GM18951 (cell line): ENCODE measurements at regions not wholly inside any gene's neighbourhood (a gene's known extent, or its start where the extent isn't known, plus 50 kb on each side); places are given as distances from the start of the nearest gene placed in this dataset.

Experiments
- POLR2A ChIP-seq: IDR thresholded peaks from 4 replicates; pipeline ENCODE4 v1.6.1; 2011; ENCODE audit warnings: mild to moderate bottlenecking; ENCODE audit not compliant: insufficient read length, insufficient read depth; ENCODE audit errors: extremely low read depth
- in situ Hi-C: fragments of 300-500 bp; cut with MboI; formaldehyde crosslinking; loops from one replicate; pipeline ENCODE4 v1.12.0; 2022; ENCODE audit warnings: low sequenced_read_pairs, mixed read lengths, inconsistent platforms; ENCODE audit not compliant: unreplicated experiment

DNA sequence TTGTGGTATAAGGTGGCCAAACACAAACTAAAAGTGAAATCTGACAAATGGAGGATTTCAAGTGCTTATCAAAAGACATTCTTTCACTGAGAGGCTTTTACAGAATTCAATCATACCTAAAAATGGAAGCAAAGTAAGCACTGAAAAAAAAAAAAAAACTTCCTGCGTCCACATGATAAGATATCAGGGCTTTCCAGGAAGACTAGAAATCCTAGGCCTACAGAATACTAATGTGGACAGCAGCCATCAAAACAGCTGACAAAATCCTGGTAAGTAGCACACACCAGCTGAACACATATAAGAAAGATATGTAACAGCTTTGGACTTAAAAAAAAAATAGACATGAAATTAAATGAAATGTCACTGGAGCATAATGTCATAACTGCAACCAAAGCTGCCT, 178.2 kb downstream of the SUCLG1 start:
- in situ Hi-C loops, result no loop called here
- TF ChIP-seq POLR2A, result no peak

DNA sequence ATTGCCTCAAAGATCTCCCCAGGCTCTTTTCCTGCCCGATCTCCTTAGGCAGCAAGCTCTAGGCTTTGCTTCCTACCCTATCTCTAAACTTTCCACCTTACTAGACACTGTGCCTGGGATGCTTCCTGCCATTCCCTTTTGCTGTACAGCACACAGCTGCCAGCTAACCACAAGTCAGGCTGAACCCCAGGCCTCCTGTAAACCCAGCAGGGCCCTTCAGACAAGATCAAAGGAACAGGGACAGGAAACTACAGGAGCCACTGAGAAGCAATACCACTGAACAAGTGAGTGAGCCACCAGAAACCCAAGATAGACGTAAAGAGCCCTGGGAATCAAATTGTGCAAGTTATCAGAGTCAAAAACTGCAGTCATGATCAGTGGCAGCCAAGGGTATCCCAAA, 180.7 kb downstream of the SUCLG1 start:
- in situ Hi-C loops, result no loop called here
- TF ChIP-seq POLR2A, result no peak

DNA sequence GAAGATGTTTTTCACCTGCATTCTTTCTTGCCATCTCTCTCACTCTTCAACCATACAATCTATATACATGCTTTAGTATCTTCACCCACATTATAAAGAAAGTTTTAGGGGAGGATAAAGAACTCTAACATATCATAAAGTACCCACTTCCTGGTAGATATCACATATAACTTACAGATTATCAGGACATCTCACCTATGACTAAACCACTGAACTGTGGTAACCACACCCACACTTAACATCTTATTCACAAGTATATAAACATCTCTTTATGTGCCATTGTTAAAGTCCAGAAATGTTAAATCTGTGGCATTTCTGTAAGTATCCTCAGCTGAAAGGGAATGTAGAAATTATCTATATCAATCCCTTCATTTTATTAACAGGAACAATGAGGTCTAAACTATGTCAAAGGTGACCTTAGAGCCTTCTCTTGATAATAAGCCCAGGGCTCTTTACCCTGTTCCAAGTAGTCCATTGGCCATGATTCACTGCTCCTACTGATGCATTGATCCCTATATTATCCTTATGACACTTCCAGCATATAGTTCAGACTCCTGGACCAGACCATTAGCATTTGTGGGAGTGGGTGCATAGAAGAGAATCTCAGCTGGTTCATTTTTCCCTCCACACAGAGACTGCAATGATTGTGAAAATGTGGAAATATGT, 182.4 kb downstream of the SUCLG1 start:
- in situ Hi-C loops, result no loop called here
- TF ChIP-seq POLR2A, result no peak

DNA sequence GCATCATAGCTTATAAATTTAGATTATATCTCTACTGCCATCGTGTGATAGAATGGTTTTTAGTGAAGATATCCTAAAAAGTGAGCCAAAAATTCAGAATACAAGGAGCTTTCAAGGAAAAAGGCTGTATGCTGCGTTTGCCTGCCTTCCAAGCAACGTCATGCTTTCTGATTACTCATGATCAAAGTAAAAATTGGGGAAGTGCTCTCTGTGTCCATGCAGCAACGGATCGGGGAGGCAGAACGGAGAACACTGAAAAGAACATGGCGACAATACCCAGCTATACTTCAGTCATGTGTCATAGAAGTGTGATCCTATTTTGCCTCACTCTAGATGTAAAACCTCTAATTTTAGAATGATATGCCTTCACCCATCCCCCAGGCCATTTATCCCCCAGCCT, 185.7 kb downstream of the SUCLG1 start:
- no peak for TF ChIP-seq POLR2A
- in situ Hi-C loops, result no loop called here

DNA sequence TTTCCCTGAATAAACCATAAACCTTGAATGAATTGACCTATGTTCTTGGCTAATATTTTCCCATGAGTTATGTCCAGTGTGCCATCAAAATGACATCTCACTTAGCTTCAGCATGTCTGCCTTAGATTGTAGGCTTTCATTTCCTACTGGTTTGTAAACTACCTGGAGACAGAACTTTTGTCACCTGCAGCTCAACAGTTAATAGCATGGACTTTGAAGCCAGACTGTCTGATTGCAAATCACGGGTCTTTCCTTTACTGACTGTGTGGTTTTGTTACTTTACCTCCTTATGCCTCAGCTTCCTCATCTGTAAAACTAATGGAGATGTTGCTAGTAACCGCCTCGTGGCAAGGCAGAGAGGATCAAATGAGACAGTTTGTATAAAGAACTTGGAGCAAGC, 187.1 kb downstream of the SUCLG1 start:
- in situ Hi-C loops, result no loop called here
- no peak for TF ChIP-seq POLR2A

DNA sequence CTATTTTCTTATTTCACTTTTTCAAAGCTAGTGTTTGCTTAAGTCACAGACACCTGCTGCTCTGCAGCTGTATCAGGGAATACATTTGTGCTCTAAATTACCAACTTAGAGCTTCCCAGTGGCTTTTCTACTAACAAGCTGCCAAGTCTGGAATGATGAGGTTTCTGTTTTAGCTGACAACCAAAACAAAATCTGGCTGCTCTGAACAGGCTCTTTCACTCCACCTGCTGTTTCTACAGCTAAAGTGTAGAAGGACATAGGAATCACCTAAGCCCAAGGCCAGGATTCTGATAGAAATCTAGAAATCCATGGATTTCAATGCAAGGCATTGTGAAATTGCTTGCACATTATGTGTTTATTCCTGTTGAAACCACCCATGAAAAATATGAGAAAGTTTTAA, 201.2 kb downstream of the SUCLG1 start:
- no peak for TF ChIP-seq POLR2A
- in situ Hi-C loops, result no loop called here

DNA sequence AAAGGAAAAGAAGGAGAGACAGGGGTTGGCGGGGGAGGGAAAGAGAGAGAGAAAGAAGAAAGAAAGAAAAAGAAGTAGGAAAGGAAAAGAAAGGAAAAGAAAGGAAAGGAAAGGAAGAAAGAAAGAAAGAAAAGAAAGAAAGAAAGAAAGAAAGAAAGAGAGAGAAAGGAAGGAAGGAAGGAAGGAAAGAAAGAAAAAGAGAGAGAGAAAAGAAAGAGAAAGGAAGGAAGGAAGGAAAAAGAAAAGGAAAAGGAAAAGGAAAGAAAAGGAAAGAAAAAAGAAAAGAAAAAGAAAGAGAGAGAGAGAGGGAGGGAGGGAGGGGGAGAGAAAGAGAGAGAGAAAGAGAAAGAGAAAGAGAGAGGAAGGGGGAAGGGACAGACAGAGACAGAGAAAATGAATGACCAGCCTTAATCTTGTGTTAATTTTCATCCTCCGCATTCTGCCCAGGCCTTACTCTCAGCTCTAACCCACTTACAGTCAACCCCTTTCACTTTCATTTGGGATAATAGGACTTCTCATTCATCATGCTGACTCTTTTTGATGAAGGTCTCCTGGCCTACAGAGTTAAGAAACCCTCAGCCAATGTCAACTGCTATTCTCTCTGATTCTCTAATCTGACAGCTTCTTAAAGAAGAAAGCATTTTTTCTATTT, 207.3 kb downstream of the SUCLG1 start:
- in situ Hi-C loops, result no loop called here
- no peak for TF ChIP-seq POLR2A

DNA sequence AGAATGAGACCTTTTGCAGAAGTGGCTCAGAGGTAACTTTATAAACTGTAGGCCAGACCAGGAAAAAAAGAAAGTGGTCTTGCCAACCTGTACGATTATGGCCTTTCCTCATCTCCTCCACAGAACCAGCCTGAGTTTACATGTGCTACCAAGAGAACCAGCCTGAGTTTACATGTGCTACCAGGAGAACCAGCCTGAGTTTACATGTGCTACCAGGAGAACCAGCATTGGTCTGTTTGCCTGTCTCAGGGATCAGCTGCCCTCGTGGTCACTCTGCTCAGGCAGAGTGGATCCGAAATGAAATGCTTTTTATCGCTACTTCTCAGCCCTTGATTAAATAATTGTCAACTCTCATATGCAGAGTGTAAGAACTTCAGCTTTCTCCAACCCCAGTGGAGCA, 209.9 kb downstream of the SUCLG1 start:
- TF ChIP-seq POLR2A, result no peak
- in situ Hi-C loops, result no loop called here

DNA sequence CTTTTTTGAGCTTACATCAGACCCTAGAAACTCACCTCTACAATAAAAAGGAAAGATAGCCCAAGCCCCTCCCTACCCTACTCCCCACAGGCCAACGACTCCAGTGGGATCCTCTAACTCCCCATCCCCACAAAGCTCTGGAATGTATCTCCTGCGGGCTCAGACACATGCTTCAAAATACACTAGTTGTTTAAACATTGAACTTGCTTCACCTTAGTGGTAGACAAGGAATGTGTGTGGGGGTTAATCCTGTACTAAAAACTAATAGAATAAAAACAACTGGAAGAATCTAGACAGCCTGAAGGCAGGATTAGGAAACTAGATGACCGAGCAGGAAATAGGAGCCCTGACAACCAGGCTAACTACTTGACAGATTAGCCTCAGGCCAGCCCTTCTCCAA, 211.5 kb downstream of the SUCLG1 start:
- no peak for TF ChIP-seq POLR2A
- in situ Hi-C loops, result no loop called here

DNA sequence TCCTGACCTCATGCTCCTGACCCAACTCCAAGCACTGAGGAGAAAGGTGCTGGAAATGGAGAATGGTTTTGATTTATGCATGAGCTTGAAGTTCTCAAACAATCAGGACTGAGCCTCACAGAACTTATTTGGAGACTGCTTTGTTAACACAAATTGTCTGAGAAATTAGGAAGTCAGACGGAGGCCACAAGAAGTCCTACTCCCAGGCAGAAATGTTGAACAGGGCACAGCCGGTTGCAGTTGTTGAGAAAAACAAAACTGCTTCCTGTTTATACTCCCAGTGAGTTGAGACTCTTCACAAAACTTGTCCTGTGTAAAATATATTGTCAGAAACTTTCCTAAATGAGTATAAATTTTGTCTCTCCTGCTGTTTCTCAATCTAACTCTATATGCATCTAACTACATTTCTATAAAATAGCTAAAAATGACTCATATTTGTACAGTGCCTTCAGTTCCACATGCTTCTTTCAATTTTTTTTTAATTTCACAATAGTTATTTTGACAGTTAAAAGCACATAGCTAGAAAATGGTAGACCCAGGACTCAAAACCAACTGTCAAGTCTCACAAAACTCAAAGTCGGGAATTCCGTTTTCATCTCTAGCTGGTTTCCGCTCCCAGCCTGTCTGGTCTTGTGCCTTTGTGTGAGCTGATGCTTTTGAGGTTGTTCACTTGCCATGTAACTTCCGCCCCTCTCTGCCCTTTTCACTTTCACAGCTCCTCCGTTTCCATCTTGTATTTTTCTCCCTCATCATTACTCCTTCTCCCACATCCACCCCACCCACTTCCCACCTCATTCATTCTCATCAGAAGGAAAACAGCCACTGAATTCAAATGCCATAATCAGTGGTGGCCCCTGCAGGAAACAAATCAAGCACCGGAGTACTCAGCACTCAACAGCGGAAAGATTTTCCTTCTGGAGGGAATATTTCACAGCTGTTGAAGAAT, 215.0 kb downstream of the SUCLG1 start:
- TF ChIP-seq POLR2A, result no peak
- in situ Hi-C loops, result no loop called here

DNA sequence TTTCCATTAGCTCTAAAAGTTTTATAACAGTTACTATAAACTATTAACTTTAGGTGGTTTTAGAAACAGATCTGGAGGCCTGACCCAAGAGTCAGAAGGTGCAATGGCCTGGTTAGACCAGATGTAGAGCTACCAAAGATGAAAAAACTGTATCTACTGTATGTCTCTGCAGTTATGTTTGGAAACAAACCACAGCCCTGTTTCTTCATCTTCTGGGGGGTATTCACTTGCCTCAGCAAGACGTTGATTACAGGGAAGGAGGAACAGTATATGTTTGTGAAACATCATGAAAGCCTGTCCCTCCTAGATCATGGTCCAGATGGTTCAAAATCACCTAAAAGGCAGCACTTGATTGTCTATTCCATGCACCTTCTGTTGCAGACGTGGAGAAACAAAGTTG, 220.2 kb downstream of the SUCLG1 start:
- TF ChIP-seq POLR2A, result no peak

DNA sequence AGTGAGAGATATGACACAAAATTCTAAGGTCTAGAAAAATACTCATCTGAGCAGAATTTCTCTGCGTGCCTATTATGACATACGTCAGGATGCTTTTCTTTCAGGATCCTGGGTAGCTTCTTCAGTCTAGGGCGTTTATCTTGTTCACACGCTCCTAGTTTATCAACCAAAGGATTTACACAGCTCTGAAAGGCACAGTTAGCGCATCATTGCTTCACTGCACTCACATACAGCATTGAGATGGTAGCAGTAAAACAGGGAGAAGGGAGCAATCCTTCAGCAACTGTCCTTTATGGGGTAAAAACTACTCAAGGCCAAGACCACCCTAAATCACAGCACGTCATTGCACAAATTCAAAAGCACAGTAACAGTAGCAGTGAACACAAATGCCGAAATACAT, 222.8 kb downstream of the SUCLG1 start:
- in situ Hi-C loops, result no loop called here
- TF ChIP-seq POLR2A, result no peak

More for the DNA sequence above, 220.2 kb downstream of the SUCLG1 start:
- in situ Hi-C loops, result no loop called here

DNA sequence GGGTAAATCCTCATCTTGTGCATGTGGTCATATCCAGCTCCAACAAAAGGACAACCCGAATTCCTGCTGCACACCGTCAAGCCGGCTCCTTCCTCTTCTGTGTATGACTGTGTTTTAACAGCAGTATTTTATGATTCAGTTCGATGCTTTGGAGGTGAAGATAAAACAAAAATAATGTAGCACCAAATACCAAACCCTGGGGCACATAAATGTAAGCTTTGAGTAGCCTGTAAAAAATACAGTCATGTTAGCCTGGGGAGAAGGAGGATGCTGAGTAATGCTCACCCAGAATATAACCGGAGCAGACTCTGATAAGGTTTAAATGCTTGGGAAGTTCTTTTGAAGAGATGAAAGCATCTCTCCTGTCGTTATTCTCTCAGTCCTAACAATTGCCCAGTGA, 225.0 kb downstream of the SUCLG1 start:
- TF ChIP-seq POLR2A, result no peak
- in situ Hi-C loops, result no loop called here
